GM12873 (cell line): ENCODE measurements at regions not wholly inside any gene's neighbourhood (a gene's known extent, or its start where the extent isn't known, plus 50 kb on each side); places are given as distances from the start of the nearest gene placed in this dataset.

ENCODE experiments used
- TF ChIP-seq, protein P1 (sequence below): IDR thresholded peaks from 2 replicates; pipeline ENCODE4 v1.5.1; 2012; ENCODE audit warnings: low read depth, mild to moderate bottlenecking, moderate library complexity, low read length, control low read depth; ENCODE audit not compliant: insufficient read depth; ENCODE audit errors: missing control alignments

DNA sequence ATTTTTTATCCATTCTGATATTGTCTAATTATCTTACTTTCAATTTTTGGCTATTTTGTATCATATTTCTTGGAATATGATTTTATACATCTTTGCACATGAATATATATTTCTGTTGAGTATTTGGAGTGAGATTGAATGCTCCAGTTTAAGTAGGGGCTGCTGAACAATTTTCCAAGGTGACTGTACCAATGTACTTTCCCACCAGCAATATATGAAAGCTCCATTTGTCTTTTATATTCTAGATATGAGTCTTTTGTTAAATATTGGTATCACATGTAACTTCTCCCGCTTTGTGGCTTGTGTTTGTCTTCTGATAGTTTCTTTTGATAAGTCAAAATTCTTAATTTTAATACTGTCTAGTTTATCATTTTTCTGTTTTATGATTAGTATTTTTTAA, 144.6 kb upstream of the MDFIC start:
- TF ChIP-seq, protein P1, sequence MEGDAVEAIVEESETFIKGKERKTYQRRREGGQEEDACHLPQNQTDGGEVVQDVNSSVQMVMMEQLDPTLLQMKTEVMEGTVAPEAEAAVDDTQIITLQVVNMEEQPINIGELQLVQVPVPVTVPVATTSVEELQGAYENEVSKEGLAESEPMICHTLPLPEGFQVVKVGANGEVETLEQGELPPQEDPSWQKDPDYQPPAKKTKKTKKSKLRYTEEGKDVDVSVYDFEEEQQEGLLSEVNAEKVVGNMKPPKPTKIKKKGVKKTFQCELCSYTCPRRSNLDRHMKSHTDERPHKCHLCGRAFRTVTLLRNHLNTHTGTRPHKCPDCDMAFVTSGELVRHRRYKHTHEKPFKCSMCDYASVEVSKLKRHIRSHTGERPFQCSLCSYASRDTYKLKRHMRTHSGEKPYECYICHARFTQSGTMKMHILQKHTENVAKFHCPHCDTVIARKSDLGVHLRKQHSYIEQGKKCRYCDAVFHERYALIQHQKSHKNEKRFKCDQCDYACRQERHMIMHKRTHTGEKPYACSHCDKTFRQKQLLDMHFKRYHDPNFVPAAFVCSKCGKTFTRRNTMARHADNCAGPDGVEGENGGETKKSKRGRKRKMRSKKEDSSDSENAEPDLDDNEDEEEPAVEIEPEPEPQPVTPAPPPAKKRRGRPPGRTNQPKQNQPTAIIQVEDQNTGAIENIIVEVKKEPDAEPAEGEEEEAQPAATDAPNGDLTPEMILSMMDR: no peak

DNA sequence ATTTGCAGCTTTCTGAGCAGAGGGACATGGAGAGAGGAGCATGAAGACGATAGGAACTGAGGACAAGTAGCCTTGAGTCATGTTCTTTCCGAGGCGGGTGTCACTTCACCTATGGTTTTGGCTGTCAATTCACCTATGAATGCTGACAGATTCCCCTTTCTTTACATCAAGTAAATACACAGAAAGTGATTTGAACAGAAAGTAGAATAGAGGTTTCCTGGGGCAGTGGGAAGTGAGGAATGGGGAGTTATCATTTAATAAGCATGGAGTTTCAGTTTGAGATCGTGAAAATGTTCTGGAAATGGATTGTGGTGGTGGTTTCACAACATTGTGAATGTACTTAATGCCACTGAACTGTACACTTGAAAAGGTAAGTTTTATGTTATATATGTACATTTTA, 138.4 kb upstream of the MDFIC start:
- TF ChIP-seq, protein P1: no peak

DNA sequence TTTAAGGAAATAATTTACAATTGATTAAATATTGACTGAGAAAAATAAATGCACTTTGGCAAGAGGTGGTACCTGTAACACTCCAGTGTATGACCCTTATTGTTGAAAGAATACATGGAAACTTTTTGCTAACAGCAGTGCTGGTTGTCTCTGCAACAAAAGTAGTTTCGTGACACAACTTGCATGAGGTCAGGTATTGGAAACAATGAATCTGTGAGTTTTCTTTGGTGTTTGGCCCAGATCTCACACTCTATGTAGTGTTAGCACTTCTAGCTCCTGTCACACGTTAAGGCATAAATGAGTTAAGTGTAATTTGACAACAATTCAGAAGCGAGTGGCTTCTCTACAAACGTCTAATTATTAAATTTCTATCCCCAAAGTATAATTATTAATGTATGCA, 137.7 kb upstream of the MDFIC start:
- TF ChIP-seq, protein P1: no peak

DNA sequence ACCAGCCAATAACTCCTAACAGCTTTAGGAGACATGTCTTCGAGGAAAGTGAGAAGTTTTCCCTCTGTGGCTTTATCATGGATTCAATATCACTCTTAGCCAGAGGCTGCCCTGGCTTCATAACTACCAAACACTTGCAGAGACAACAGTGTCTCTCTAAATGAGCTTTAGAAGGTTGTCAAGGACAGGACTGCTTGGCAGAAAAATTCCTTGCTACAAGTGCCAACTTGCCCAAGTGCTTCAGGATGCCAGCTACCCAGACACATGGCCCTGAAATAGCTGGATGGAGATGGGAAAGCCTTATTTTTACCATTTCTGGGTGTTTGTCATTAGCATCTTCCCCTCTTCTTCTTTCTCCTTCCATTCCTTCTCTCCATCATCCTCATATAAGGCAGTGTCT, 137.1 kb upstream of the MDFIC start:
- TF ChIP-seq, protein P1: no peak

DNA sequence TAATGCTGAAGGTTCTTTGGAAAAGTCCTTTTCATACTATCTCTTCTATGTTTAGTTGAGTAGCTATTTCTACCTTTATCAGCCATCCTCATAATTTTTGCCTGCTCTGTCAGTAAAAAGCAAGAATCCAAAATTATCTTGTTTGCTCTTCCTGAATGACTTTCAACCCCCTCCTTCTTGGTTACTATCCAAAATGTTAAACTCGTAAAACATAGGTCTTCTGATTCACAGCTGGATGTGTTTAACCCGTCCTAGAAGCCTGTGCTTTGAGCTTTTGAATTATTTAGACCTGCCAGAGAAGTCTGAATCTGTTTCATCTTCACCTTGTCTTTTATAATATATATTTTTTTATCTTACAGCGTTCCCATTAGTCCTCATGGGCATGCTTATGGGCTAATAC, 136.4 kb upstream of the MDFIC start:
- TF ChIP-seq, protein P1: no peak

DNA sequence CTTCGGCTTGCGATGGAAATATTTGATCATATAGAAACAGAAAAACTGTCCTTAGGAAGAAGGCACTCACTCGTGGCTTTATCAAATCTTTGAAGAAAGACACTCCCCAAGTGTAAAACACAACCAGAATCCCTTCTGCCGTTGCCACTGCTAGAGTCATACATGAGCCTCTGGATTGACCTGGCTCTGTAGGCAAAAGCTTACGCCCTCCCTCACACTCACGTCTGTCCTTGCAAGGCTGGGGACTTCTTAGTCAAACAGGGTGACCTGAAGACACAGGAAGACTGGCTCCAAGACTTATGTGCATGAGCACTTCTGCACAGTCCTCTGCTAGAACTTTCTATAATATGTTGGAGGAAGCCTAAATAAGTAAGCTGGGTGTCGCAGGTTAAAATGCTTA, 135.4 kb upstream of the MDFIC start:
- TF ChIP-seq, protein P1: no peak

DNA sequence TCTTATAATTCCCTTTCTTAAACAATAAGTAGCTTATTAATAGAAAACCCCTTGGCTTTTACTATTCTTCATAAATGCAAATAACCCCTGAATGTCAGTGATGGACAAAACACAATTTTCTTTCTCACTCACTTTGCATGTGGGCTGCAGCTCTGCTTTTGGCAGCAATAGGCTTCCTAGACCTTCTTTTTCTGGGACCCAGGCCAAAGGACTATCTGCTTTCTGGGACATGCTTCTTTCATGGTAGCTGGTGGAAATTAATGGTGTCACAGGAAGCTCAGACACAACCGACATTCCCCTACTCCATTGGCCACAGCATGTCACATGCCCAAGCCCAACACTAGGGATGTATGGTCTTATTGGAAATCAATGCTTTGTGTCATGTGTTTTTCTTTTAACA, 134.3 kb upstream of the MDFIC start:
- TF ChIP-seq, protein P1: no peak
